ENCODE measurements at regions not wholly inside any gene's neighbourhood (a gene's known extent, or its start where the extent isn't known, plus 50 kb on each side); places are given as distances from the start of the nearest gene placed in this dataset.

- DNase-seq (ENCODE audit: low read depth): no peak
These were observed 113.3 kb upstream of the ATP2B1 start for GRCh38 chr12:89821896-89822295.

GRCh38 chr12:89817501-89818226, 109.0 kb upstream of the ATP2B1 start:
- DNase-seq (ENCODE audit: low read depth): no peak

GRCh38 chr12:89815225-89815624, 106.6 kb upstream of the ATP2B1 start:
- DNase-seq (ENCODE audit: low read depth): no peak

GRCh38 chr12:89803412-89803811, 94.8 kb upstream of the ATP2B1 start:
- DNase-seq (ENCODE audit: low read depth): no peak

GRCh38 chr12:89801284-89801683, 92.6 kb upstream of the ATP2B1 start:
- no peak for DNase-seq (ENCODE audit: low read depth)

- no peak for DNase-seq (ENCODE audit: low read depth)
These were observed 91.8 kb upstream of the ATP2B1 start for GRCh38 chr12:89800435-89800834.

- DNase-seq (ENCODE audit: low read depth): no peak
These were observed 90.7 kb upstream of the ATP2B1 start for GRCh38 chr12:89799316-89799715.

GRCh38 chr12:89797436-89797835, 88.8 kb upstream of the ATP2B1 start:
- DNase-seq (ENCODE audit: low read depth): no peak

GRCh38 chr12:89796798-89797382, 88.3 kb upstream of the ATP2B1 start:
- DNase-seq (ENCODE audit: low read depth): no peak

GRCh38 chr12:89793946-89794345, 85.3 kb upstream of the ATP2B1 start:
- no peak for DNase-seq (ENCODE audit: low read depth)

- no peak for DNase-seq (ENCODE audit: low read depth)
These were observed 82.6 kb upstream of the ATP2B1 start for GRCh38 chr12:89791286-89791685.

- DNase-seq (ENCODE audit: low read depth): no peak
These were observed 81.2 kb upstream of the ATP2B1 start for GRCh38 chr12:89789862-89790261.

GRCh38 chr12:89787763-89788162, 79.1 kb upstream of the ATP2B1 start:
- no peak for DNase-seq (ENCODE audit: low read depth)

- no peak for DNase-seq (ENCODE audit: low read depth)
These were observed 77.7 kb upstream of the ATP2B1 start for GRCh38 chr12:89786177-89786810.

- DNase-seq (ENCODE audit: low read depth): no peak
These were observed 74.9 kb upstream of the ATP2B1 start for GRCh38 chr12:89783359-89784060.

GRCh38 chr12:89782807-89783206, 74.2 kb upstream of the ATP2B1 start:
- no peak for DNase-seq (ENCODE audit: low read depth)

- no peak for DNase-seq (ENCODE audit: low read depth)
These were observed 73.4 kb upstream of the ATP2B1 start for GRCh38 chr12:89781946-89782550.

- no peak for DNase-seq (ENCODE audit: low read depth)
These were observed 72.5 kb upstream of the ATP2B1 start for GRCh38 chr12:89781156-89781555.

GRCh38 chr12:89779090-89779489, 70.5 kb upstream of the ATP2B1 start:
- DNase-seq (ENCODE audit: low read depth): no peak

GRCh38 chr12:89777733-89778379, 69.2 kb upstream of the ATP2B1 start:
- DNase-seq (ENCODE audit: low read depth): no peak

GRCh38 chr12:89775986-89776365, 67.3 kb upstream of the ATP2B1 start:
- no peak for DNase-seq (ENCODE audit: low read depth)
